Activated naive CD4-positive, alpha-beta T cell treated with anti-CD3 and anti-CD28 coated beads, Interleukin-2, amount 50 U/mL, for 72 hours (primary cell): ENCODE measurements at regions not wholly inside any gene's neighbourhood (a gene's known extent, or its start where the extent isn't known, plus 50 kb on each side); places are given as distances from the start of the nearest gene placed in this dataset.

Source experiments
- ATAC-seq, 2 donors: fragments of 150-1000 bp; cut with Tn5 transposase; 2 replicates each; pipeline ENCODE4 v1.10.0; 2021; ENCODE audit warnings: mild to moderate bottlenecking in 2 of 2, moderate library complexity in 2 of 2
- DNase-seq, 2 donors: peaks; one replicate each; pipeline ENCODE4 v3.0.0; 2021 to 2022; ENCODE audit warnings: low spot score in 2 of 2
- H3K27ac Mint-ChIP-seq, 2 donors: one replicate each; pipeline ENCODE4 v1.8.0; 2022; ENCODE audit warnings: mild to moderate bottlenecking in 2 of 2, mixed read lengths in 2 of 2
- H3K36me3 Mint-ChIP-seq, 2 donors: one replicate each; pipeline ENCODE4 v1.8.0; 2022; ENCODE audit warnings: mixed read lengths in 2 of 2
- H3K9me3 Mint-ChIP-seq, 2 donors: one replicate each; pipeline ENCODE4 v1.8.0; 2022; ENCODE audit warnings: mixed read lengths in 2 of 2

DNA sequence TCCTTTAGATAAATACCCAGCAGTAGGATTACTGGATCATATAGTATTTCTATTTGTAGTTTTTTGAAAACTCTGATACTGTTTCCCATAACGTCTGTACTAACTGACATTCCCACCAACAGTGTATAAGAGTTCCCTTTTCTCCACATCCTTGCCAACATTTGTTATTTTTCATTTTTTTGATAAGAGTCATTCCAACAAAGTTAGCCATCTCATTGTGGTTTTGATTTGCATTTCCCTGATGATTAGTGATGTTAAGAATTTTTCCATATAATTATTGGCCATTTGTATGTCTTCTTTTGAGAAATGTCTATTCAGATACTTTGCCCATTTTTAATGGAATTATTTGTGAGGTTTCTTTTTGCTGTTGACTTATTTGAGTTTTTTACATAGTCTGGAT lies 486.0 kb downstream of the FLRT2 start:
- peaks cover 0 to 11% of the 10 kb centered on the region in 2 donors for H3K36me3 Mint-ChIP-seq
- DNase-seq (no peak), ATAC-seq (no peak)
- no peak overlapping the region for H3K27ac Mint-ChIP-seq
- H3K9me3 Mint-ChIP-seq: peaks cover 4% of the 10 kb centered on the region in 2 donors

DNA sequence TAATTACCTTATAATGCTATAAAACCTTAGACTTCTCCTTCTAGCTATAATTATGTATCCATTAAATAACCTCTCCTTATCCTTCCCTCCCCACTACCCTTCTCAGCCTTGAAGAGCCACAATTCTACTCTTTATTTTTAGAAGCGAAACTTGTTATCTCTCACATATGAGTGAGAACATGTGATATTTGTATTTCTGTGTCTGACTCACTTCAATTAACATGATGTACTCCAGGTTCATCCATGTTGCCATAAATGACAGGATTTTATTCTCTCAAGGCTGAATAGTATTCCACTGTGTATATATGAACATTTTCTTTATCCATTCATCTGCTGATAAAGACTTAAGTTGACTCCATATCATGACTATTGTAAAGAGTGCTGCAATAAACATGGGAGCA lies 485.6 kb downstream of the FLRT2 start:
- peaks cover under 1 to 4% of the 10 kb centered on the region in 2 donors for H3K9me3 Mint-ChIP-seq
- ATAC-seq (no peak), DNase-seq (no peak)
- H3K27ac Mint-ChIP-seq: no peak overlapping the region
- H3K36me3 Mint-ChIP-seq: peaks cover 0 to 6% of the 10 kb centered on the region in 2 donors

DNA sequence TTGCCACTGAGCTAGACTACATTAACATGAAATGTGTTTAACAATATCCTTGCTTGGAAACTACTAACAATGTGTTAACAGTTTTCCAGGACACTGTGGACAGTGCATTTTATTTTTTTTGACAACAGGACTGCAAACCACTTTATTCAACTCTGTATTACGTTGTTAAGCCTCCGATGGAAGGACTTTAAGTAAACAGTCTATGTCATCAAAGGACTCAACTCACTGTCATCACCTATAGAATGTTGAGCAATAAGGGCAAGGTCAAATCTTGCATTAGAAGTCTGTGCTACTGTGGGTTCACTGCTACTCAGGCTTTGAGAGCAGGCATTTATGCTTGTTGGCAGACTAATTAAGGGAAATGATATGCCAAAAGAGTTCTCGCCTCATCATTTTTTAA lies 483.7 kb downstream of the FLRT2 start:
- Mint-ChIP-seq H3K36me3 (no peaks in the 10 kb centered on the region), H3K9me3 (peaks cover 0 to 4% of the 10 kb centered on the region in 2 donors), H3K27ac (no peak overlapping the region)
- ATAC-seq: no peak
- no peak for DNase-seq

DNA sequence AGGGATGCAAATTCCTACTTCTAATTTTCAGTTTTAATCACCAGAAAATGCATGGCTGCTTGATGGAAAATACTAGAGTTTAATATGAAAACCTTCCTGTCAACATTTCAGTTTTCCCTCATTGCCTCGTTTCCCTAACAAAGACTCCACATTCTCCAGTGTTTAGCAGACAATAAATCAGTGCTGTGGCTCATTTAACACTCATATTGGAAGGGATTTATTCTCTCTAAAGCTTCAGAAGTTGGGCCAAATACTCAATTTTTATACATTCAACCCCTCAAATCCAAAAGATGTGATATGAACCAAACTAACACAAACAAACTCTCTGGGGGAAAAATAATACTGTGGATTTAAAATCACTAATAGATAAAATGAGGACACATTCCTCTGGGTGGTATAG lies 482.5 kb downstream of the FLRT2 start:
- Mint-ChIP-seq H3K27ac (no peak overlapping the region), H3K36me3 (no peaks in the 10 kb centered on the region), H3K9me3 (peaks cover 0 to 4% of the 10 kb centered on the region in 2 donors)
- ATAC-seq: no peak
- DNase-seq: no peak

DNA sequence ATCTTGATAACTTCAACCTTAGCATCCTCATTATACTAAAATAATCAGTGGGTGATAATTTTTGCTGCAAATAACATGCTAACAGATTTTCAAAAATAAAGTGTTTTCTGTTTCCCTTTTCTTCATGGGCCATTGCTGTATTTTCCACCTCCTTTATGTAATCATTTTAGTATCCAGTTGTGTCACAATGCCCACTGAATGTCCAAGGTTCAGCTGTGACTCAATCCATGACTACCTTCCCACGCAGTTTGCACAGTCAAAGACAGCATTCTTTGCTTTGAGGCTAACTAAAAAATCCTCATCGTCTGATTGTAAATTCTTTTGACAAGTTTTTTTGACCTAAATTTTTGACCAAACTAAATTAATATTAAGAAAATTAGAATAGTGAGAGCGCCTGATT lies 474.1 kb downstream of the FLRT2 start:
- H3K27ac Mint-ChIP-seq: no peak overlapping the region
- no peaks in the 10 kb centered on the region for H3K9me3 Mint-ChIP-seq
- peaks cover 0 to 9% of the 10 kb centered on the region in 2 donors for H3K36me3 Mint-ChIP-seq
- DNase-seq (no peak), ATAC-seq (no peak)

DNA sequence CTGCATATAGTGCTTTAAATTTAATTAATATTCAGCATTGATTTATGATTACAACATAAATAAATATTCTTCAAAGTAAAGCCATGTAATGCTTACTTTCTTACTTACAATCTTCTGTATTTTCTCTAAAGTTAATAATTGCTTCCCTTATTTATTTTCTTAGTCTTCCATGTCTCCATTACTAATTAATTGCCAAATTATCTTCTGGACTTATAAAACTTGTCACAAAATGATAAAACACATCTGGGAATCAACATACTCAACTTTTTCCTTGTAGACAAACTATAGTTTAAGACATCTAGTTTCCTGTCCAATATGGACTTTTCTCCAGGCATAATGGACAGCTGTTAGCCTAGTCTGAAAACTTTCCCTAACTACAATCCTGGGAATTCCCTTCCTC lies 466.6 kb downstream of the FLRT2 start:
- ATAC-seq: no peak
- Mint-ChIP-seq H3K27ac (no peak overlapping the region), H3K36me3 (no peaks in the 10 kb centered on the region), H3K9me3 (no peaks in the 10 kb centered on the region)
- DNase-seq: no peak

DNA sequence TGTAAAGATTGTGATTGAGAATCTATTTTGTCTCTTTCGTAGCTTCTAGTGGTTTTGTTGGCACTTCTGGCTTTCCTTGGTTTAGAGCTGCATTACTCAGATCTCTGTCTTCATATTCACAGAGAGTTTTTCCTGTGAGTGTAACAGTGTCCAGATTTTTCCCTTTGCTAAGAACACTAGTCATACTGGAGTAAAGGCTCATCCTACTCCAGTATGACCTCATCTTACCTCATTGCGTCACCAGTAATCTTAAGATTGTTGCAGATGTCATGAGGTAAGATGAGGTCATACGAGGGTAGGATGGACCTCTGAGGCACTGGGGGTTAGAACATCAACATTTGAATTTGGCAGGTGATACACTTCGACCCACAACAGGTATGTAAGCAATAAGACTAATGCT lies 461.2 kb downstream of the FLRT2 start:
- Mint-ChIP-seq H3K36me3 (peaks cover 0 to 7% of the 10 kb centered on the region in 2 donors), H3K27ac (no peak overlapping the region), H3K9me3 (no peaks in the 10 kb centered on the region)
- ATAC-seq (no peak), DNase-seq (no peak)

DNA sequence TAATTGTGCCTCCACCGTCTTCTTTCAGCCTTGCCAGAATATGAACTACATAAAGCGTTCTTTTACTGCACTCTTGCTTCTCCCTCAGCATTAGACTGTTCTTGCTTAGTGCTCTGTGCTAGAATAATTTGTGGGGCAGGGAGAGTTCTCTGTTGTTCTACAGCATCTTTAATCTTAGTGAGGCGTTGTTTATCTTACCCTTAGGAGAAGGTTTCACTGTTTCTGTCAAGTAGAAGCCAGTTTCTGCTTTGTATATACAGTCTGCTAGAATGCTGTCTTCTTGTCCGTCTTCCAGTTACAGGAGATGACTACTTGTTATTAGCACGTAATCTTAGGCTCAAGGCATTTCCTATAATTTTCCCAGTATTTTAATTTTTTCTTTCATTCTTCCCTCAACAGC lies 458.0 kb downstream of the FLRT2 start:
- DNase-seq: no peak
- H3K27ac Mint-ChIP-seq: no peak overlapping the region
- ATAC-seq: no peak
- H3K36me3 Mint-ChIP-seq: peaks cover 0 to 13% of the 10 kb centered on the region in 2 donors
- H3K9me3 Mint-ChIP-seq: peaks cover 0 to 1% of the 10 kb centered on the region in 2 donors

DNA sequence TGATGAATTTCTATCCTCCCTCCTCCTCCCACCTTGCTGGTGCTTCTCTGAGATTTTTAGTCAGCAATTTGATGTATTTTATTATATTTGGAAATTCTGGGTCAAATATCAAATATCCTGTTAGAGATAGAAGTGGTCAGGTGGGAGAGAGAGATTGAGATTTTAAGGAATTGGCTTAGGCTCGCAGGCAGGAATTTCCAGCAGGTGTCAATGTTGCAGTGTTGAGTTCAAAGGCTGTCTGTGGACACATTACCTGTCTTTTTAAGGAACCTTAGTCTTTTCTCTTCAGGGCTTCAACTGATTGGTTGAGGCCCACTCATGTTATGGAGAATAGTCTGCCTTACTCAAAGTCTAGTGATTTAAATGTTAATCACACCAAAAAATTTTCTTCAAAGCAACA lies 457.3 kb downstream of the FLRT2 start:
- Mint-ChIP-seq H3K9me3 (peaks cover 0 to 4% of the 10 kb centered on the region in 2 donors), H3K36me3 (peaks cover 0 to 13% of the 10 kb centered on the region in 2 donors), H3K27ac (no peak overlapping the region)
- ATAC-seq: no peak
- no peak for DNase-seq

DNA sequence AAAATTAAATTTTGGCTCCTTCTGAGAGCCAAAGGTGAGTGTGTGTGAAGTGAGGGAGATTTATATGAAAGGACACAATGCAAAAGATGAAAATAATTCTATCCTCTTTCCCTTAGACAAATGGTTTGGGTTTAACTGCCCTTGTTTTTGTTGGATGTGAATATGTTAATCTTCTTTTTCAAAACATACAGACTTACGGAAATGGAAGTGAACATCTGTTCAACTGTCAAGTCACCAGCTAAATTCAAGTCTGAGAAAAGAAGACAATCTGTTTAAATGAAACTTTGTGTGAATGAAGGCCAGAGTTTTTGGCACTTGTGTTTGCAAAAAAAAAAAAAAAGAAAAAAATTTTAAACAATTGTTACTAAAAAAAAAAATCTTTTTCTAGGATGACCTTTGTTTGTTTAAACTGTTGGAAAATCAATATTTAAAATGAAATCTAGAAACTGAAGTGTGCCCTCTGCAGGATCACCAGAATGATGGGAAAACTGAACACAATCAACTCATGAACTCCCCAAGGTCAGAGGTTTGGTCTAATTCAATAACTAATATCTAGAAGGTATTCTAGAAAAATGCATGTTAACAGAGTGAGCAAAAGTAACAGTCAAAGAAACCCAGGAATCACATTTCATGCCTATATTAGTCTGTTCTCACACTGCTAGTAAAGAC lies 448.8 kb downstream of the FLRT2 start:
- DNase-seq (no peak), ATAC-seq (no peak)
- Mint-ChIP-seq H3K9me3 (peaks cover 7 to 10% of the 10 kb centered on the region in 2 donors), H3K36me3 (peaks cover 18 to 20% of the 10 kb centered on the region in 2 donors), H3K27ac (no peak overlapping the region)

DNA sequence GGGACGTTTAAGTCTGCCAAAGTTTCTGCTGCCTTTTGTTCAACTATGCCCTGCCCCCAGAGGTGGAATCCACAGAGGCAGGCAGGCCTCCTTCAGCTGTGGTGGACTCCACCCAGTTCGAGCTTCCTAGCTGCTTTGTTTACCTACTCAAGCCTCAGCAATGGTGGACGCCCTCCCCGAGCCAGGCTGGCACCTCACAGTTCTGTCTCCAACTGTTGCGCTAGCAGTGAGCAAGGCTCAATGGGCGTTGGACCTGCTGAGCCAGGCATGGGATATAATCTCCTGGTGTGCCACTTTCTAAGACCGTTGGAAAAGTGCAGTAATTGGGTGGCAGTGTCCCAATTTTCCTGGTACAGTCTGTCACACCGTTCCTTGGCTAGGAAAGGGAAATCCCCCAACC lies 444.7 kb downstream of the FLRT2 start:
- no peak overlapping the region for H3K27ac Mint-ChIP-seq
- DNase-seq (no peak), ATAC-seq (no peak)
- peaks cover 17 to 33% of the 10 kb centered on the region in 2 donors for H3K9me3 Mint-ChIP-seq
- H3K36me3 Mint-ChIP-seq: peaks cover 47 to 59% of the 10 kb centered on the region in 2 donors

DNA sequence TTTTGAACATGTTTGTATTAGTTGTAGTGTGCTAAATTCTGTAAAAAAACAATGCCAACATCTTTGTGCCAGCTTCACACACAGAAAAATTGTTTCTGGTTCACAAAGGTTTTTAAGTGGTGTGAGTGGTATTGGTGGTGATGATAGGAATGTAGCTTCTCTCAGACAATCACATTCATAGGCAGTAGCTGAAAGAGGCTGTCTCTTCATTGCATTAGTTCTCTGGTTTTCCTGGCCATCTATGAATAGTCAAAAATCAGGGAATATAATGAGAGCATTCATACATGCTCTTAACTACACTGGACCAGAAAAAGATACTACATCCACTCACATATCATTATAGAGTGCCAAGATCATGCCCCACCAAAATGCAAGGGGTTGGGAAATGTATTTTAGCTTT lies 433.5 kb downstream of the FLRT2 start:
- no peak for ATAC-seq
- DNase-seq: no peak
- Mint-ChIP-seq H3K9me3 (peaks cover 0 to 13% of the 10 kb centered on the region in 2 donors), H3K36me3 (no peaks in the 10 kb centered on the region), H3K27ac (no peak overlapping the region)

DNA sequence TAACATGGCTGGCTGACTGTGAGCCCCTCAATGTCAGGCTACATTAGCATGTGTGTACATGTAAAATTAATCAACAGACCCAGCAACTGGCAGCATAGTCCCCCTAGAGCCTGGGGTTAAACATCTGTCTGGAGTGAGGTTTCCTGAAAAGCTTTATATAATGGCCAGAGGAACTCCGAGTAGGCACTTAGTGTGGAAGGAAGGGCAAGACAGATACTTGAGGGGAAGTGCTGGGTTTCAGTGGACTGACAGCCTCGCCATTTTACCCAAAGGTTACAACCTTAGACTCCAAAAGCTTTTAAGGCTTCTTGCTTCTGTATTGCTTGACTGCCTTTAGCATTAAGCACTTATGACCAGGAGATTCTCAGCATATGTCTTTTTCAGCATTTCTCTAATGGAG lies 430.8 kb downstream of the FLRT2 start:
- no peaks in the 10 kb centered on the region for H3K36me3 Mint-ChIP-seq
- ATAC-seq: no peak
- no peak for DNase-seq
- H3K9me3 Mint-ChIP-seq: peaks cover 0 to 5% of the 10 kb centered on the region in 2 donors
- no peak overlapping the region for H3K27ac Mint-ChIP-seq

DNA sequence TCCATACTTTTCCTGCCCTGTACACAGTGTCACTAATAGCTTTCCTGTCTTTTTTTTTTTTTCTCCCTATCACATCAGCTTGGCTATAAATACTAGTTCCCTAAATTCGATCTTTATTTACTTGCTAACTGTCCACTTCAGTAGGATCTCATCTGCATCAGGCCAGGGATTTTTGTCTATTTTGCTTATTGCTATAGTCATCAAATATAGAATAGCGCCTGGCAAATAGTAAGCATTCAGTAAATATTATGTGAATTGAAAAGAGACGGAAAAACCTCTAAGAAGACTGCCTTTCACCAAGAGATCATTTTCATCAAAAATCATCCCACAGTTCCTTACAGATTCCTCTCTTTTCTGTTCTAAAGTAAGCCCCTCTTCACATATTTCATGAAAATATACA lies 429.1 kb downstream of the FLRT2 start:
- peaks cover 0 to 5% of the 10 kb centered on the region in 2 donors for H3K9me3 Mint-ChIP-seq
- peaks cover 0 to 2% of the 10 kb centered on the region in 2 donors for H3K36me3 Mint-ChIP-seq
- H3K27ac Mint-ChIP-seq: no peak overlapping the region
- no peak for DNase-seq
- no peak for ATAC-seq

DNA sequence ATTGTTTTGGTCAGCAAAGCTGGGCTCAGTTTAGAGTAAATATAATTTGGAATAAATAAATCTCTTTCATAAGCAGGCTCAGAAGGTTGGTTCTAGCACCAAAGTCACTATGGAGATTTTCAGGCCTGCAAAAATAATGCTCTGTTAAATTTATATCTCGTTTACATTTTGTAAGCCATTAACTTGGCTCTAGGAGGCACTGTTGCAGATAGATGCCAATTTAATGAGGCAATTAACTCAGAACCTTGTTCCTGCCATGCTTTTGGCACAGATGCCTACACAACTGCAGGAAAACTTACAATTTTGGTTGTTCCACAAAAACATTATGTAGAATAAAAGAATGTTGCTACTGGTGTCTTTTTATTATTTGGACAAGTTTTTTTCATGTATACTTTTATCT lies 428.1 kb downstream of the FLRT2 start:
- H3K9me3 Mint-ChIP-seq: peaks cover 0 to 5% of the 10 kb centered on the region in 2 donors
- no peak for ATAC-seq

DNA sequence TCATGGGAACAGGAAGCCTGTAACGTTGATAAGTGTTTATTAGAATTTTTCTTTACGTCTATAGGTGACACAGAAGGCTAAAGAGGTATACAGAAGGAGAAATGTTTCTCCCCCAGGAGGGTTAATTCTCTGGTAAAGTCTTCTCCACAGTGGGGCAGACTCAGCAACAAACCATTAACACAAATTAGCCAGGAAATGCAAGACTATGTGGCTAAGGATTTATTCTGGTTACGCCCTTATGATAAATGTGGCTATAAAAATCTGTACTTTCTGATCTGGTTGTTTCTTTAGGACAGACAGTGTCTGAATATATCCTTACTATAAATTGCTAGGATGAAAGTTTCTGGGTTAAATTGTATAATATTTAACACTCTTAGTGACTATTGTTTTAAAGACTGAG lies 423.3 kb downstream of the FLRT2 start:
- H3K36me3 Mint-ChIP-seq: peaks cover 0 to 9% of the 10 kb centered on the region in 2 donors
- DNase-seq (no peak), ATAC-seq (no peak)
- H3K9me3 Mint-ChIP-seq: no peaks in the 10 kb centered on the region
- no peak overlapping the region for H3K27ac Mint-ChIP-seq

More for the DNA sequence above, 428.1 kb downstream of the FLRT2 start:
- DNase-seq: no peak
- Mint-ChIP-seq H3K36me3 (peaks cover 0 to 5% of the 10 kb centered on the region in 2 donors), H3K27ac (no peak overlapping the region)

DNA sequence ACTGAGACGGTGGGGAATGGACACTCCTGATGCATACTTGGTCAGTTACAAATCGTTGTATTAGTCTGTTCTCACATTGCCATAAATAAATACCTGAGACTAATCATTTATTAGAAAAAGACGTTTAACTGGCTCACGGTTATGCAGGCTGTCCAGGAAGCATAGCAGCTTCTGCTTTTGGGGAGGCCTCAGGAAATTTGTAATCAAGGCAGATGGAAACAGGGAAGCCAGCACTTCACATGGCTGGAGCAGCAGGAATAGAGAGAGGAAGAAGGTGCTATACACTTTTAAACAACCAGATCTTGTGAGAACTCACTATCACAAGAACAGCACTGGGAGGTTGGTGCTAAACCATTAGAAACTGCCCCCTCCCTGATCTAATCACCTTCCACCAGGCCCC lies 418.2 kb downstream of the FLRT2 start:
- H3K27ac Mint-ChIP-seq: no peak overlapping the region
- DNase-seq (no peak), ATAC-seq (no peak)
- peaks cover 6 to 19% of the 10 kb centered on the region in 2 donors for H3K36me3 Mint-ChIP-seq
- peaks cover 0 to 7% of the 10 kb centered on the region in 2 donors for H3K9me3 Mint-ChIP-seq

DNA sequence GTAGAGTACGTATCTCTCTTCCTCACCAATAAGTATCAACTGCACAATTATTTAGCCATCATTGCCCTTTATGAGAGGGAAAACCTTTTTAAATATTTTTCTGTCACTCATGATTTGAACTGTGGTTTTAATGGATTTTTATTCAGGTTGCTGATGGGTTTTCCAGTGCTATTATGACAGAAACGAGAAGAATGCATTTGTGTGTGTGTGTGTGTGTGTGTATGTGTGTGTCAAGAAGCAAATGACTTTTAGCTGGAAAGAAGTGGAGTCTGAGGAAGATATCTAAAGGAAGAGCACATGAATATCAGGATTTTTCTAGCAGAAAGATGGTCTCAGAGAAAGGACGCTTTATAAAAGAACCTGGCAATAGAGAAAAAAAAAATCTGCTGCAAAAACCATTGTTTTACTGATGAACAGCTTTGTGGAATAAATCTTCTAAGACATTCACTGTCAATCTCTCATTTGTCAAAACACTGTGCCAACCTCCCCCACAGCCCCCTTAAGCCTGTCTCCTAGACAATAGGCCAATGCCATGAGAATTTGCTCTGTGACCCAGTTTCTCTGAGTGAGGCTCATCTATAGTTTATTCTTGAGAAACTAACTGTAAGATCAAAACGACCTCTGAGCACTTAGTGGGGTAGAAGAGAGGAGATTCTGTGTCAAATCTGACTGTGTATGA lies 417.7 kb downstream of the FLRT2 start:
- H3K36me3 Mint-ChIP-seq: peaks cover 6 to 19% of the 10 kb centered on the region in 2 donors

More for the DNA sequence above, 417.7 kb downstream of the FLRT2 start:
- Mint-ChIP-seq H3K9me3 (peaks cover 0 to 7% of the 10 kb centered on the region in 2 donors), H3K27ac (no peak overlapping the region)
- DNase-seq: no peak
- no peak for ATAC-seq
